Kidney epithelial cell (primary cell): ENCODE measurements at regions not wholly inside any gene's neighbourhood (a gene's known extent, or its start where the extent isn't known, plus 50 kb on each side); places are given as distances from the start of the nearest gene placed in this dataset.
A peak's percentile ranks its signal among the peaks of the same experiment; 100 is the strongest.

Experiments used
- DNase-seq: peaks from one replicate; pipeline ENCODE4 v3.0.0-alpha.2; 2010; ENCODE audit warnings: low read depth
- H3K27me3 ChIP-seq: 2 replicates; pipeline ENCODE4 v1.6.0; 2011; ENCODE audit warnings: low read length; ENCODE audit not compliant: control insufficient read depth, insufficient read depth
- H3K36me3 ChIP-seq: 2 replicates; pipeline ENCODE4 v1.5.1; 2011; ENCODE audit warnings: low read length; ENCODE audit not compliant: control insufficient read depth, insufficient read depth
- H3K4me3 ChIP-seq: 2 replicates; pipeline ENCODE4 v1.5.1; 2011; ENCODE audit warnings: low read depth, mild to moderate bottlenecking, control low read depth, low read length
- TF ChIP-seq, protein P1 (sequence below): IDR thresholded peaks from 2 replicates; pipeline ENCODE4 v1.5.1; 2011; ENCODE audit warnings: mild to moderate bottlenecking, moderate library complexity, low read length, control low read depth, inconsistent platforms; ENCODE audit not compliant: insufficient read depth, poor library complexity, severe bottlenecking

- Histone ChIP-seq H3K36me3 (no peaks in the 10 kb centered on the region), H3K4me3 (no peak overlapping the region), H3K27me3 (no peaks in the 10 kb centered on the region)
- no peak for DNase-seq
- TF ChIP-seq, protein P1, sequence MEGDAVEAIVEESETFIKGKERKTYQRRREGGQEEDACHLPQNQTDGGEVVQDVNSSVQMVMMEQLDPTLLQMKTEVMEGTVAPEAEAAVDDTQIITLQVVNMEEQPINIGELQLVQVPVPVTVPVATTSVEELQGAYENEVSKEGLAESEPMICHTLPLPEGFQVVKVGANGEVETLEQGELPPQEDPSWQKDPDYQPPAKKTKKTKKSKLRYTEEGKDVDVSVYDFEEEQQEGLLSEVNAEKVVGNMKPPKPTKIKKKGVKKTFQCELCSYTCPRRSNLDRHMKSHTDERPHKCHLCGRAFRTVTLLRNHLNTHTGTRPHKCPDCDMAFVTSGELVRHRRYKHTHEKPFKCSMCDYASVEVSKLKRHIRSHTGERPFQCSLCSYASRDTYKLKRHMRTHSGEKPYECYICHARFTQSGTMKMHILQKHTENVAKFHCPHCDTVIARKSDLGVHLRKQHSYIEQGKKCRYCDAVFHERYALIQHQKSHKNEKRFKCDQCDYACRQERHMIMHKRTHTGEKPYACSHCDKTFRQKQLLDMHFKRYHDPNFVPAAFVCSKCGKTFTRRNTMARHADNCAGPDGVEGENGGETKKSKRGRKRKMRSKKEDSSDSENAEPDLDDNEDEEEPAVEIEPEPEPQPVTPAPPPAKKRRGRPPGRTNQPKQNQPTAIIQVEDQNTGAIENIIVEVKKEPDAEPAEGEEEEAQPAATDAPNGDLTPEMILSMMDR, result no peak
Observed at GRCh38 chr17:65368341-65368740, 193.1 kb downstream of the AXIN2 start.

DNA sequence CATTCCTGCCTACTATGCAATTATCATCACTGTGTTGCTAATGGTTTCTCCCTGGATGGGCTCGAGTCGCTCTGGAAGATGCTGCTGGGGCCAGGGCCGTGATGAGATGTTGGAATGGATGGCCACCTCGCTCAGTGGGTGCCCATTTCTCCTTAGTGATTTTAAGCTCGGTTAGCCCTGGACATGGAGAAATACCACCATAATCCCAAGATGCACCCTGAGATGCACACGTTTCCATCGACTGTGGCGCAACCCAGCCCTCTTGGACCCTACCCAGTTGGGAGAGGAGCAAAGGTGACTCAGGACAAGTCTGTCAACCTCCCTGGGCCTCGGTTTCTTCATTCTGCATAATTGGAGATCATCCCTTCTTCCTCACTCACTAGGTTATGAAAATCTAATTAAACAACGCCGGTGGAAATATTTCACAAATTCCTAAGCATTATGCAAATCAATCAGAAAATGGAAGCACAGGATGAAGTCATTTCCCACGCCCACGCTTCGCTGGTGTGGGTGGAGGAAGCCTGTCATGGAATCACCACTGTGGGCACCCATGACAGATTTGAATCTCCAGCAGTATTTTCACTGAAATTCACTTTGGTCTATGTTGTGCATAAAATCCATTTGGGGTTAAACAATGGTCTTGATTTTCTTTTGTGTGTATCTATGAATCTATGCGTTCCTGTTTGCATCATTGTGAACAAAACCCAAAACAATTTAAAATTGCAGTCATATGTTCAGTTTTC lies 195.2 kb downstream of the AXIN2 start:
- no peaks in the 10 kb centered on the region for H3K27me3 ChIP-seq
- no peak for DNase-seq
- TF ChIP-seq, protein P1, result no peak
- H3K4me3 ChIP-seq, result no peak overlapping the region
- no peaks in the 10 kb centered on the region for H3K36me3 ChIP-seq

DNA sequence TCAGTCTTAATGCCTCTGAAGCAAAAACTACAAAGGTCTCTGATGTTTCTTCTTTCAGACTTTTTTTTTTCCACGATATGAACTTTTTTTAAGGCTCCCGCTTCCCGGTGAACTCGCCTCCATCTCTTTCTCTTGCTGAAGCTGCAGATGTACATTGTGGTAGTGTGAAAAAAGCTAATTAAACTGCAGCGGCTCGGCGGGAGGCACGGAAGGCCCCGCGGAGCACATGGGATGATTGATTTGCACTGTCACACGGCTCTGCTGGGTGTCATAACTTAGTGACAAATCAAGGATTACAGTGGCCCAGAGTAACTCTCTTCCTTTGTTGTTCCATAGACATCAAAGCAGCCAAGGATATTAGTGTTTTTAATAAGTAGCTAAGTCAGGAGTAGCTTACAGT lies 196.3 kb downstream of the AXIN2 start:
- Histone ChIP-seq H3K27me3 (no peaks in the 10 kb centered on the region), H3K4me3 (no peak overlapping the region), H3K36me3 (no peaks in the 10 kb centered on the region)
- TF ChIP-seq, protein P1, result no peak
- DNase-seq, result no peak

- DNase-seq, result no peak
- Histone ChIP-seq H3K4me3 (no peak overlapping the region), H3K36me3 (no peaks in the 10 kb centered on the region), H3K27me3 (no peaks in the 10 kb centered on the region)
- TF ChIP-seq, protein P1, result no peak
Observed at GRCh38 chr17:65364438-65364837, 197.0 kb downstream of the AXIN2 start.

DNA sequence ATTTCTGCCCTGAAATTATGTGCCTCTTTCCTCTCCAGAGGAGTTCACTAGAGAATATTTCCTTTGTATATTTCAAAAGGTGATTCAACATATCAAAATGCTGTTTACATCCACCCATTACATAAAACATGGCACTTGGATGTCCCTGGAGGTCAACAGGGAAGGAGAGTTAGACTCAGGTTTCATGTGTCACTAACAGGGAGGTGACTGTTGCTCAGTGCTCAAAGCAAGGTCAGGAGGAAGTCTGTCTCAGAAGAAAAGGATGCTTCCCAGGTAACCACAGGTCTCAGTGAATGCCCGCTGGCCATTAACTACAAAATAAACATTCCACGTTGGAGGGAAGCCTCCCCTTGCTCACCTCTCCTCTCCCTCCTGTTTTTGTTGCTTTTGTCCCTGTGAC lies 198.6 kb downstream of the AXIN2 start:
- Histone ChIP-seq H3K36me3 (no peaks in the 10 kb centered on the region), H3K27me3 (no peaks in the 10 kb centered on the region), H3K4me3 (no peak overlapping the region)
- peak; percentile 21 for DNase-seq
- TF ChIP-seq, protein P1, result no peak
